ENCODE measurements at regions not wholly inside any gene's neighbourhood (a gene's known extent, or its start where the extent isn't known, plus 50 kb on each side); places are given as distances from the start of the nearest gene placed in this dataset.
"Not testable (repeated sequence)": the region's sequence is repeated elsewhere in the genome, so short reads cannot be mapped to it uniquely, and the experiment has no call there.

- DNase-seq (ENCODE audit: low read depth, low spot score), result no peak
These were observed 104.6 kb upstream of the PRKG2 start for GRCh38 chr4:81319657-81320056.

- no peak for DNase-seq (ENCODE audit: low read depth, low spot score)
These were observed 100.0 kb upstream of the PRKG2 start for GRCh38 chr4:81314897-81315470.

GRCh38 chr4:81314196-81314896, 99.3 kb upstream of the PRKG2 start:
- no peak for DNase-seq (ENCODE audit: low read depth, low spot score)

GRCh38 chr4:81307991-81308390, 93.0 kb upstream of the PRKG2 start:
- no peak for DNase-seq (ENCODE audit: low read depth, low spot score)

GRCh38 chr4:81304871-81305270, 89.8 kb upstream of the PRKG2 start:
- no peak for DNase-seq (ENCODE audit: low read depth, low spot score)

- DNase-seq (ENCODE audit: low read depth, low spot score), result not testable (repeated sequence)
These were observed 85.3 kb upstream of the PRKG2 start for GRCh38 chr4:81300352-81300751.

GRCh38 chr4:81290813-81291212, 75.8 kb upstream of the PRKG2 start:
- DNase-seq (ENCODE audit: low read depth, low spot score), result no peak

GRCh38 chr4:81287101-81287500, 72.1 kb upstream of the PRKG2 start:
- no peak for DNase-seq (ENCODE audit: low read depth, low spot score)

GRCh38 chr4:81282131-81282530, 67.1 kb upstream of the PRKG2 start:
- DNase-seq (ENCODE audit: low read depth, low spot score), result no peak

GRCh38 chr4:81274460-81274859, 59.4 kb upstream of the PRKG2 start:
- no peak for DNase-seq (ENCODE audit: low read depth, low spot score)

- DNase-seq (ENCODE audit: low read depth, low spot score), result no peak
These were observed 57.6 kb upstream of the PRKG2 start for GRCh38 chr4:81272671-81273070.

Measured in pulmonary artery endothelial cell (primary cell).